ENCODE measurements at regions not wholly inside any gene's neighbourhood (a gene's known extent, or its start where the extent isn't known, plus 50 kb on each side); places are given as distances from the start of the nearest gene placed in this dataset.
"Not testable (repeated sequence)": the region's sequence is repeated elsewhere in the genome, so short reads cannot be mapped to it uniquely, and the experiment has no call there.

GRCh38 chr14:106378191-106378590 is 851.8 kb downstream of the TMEM121 start:
- peak in 2 of 12 donors; percentile 6 to 26 for TF ChIP-seq CTCF (IDR thresholded peaks at IDR 0.05)
- TF ChIP-seq POLR2A (IDR thresholded peaks at IDR 0.05): no peak
- intact Hi-C loops (cut with DNase I): no loop called here
- ATAC-seq (no peak), DNase-seq (peak in 1 of 5 donors; percentile 28)
- H3K27ac ChIP-seq: no peak overlapping the region
- H3K4me3 ChIP-seq: no peak overlapping the region
- WGBS, 4 donors: 0 to 10% (median 8%) methylated on average over 3 of the region's 3 CpGs
- H3K4me1 ChIP-seq: peaks cover 0 to 6% (median 0%) of the 10 kb centered on the region in 12 donors
- H3K9me3 ChIP-seq: no peaks in the 10 kb centered on the region
- no peaks in the 10 kb centered on the region for H3K36me3 ChIP-seq
- H3K27me3 ChIP-seq: peaks cover 0 to 25% (median 6%) of the 10 kb centered on the region in 9 donors

GRCh38 chr14:106380740-106381139 is 854.4 kb downstream of the TMEM121 start:
- Histone ChIP-seq H3K9me3 (peaks cover 0 to 4% (median 0%) of the 10 kb centered on the region in 12 donors), H3K4me3 (no peak overlapping the region), H3K27ac (no peak overlapping the region), H3K36me3 (no peaks in the 10 kb centered on the region), H3K27me3 (peaks cover 0 to 20% (median 9%) of the 10 kb centered on the region in 9 donors), H3K4me1 (no peaks in the 10 kb centered on the region)
- 59 to 69% (median 61%) methylated on average over 2 of the region's 2 CpGs for WGBS, 4 donors
- intact Hi-C loops (cut with DNase I): no loop called here
- TF ChIP-seq POLR2A (IDR thresholded peaks at IDR 0.05) (no peak), CTCF (IDR thresholded peaks at IDR 0.05) (no peak)
- DNase-seq: no peak
- ATAC-seq: no peak

GRCh38 chr14:106389186-106389585 is 862.8 kb downstream of the TMEM121 start:
- DNase-seq; H3K4me3 ChIP-seq; H3K4me1 ChIP-seq; H3K36me3 ChIP-seq; H3K27ac ChIP-seq; ATAC-seq; H3K9me3 ChIP-seq; intact Hi-C loops (cut with DNase I): not testable (repeated sequence)
- WGBS, 4 donors: 62 to 73% (median 67%) methylated on average over 9 of the region's 9 CpGs
- peaks cover 0 to 22% (median 0%) of the 10 kb centered on the region in 9 donors for H3K27me3 ChIP-seq

GRCh38 chr14:106390401-106390800 is 864.0 kb downstream of the TMEM121 start:
- no peak overlapping the region for H3K4me3 ChIP-seq
- TF ChIP-seq POLR2A (IDR thresholded peaks at IDR 0.05) (no peak), CTCF (IDR thresholded peaks at IDR 0.05) (no peak)
- intact Hi-C loops (cut with DNase I): no loop called here
- peaks cover 0 to 22% (median 0%) of the 10 kb centered on the region in 9 donors for H3K27me3 ChIP-seq
- H3K4me1 ChIP-seq: no peaks in the 10 kb centered on the region
- WGBS, 4 donors: 84 to 88% (median 85%) methylated on average over 6 of the region's 6 CpGs
- no peak for ATAC-seq
- H3K9me3 ChIP-seq: no peaks in the 10 kb centered on the region
- H3K36me3 ChIP-seq: no peaks in the 10 kb centered on the region
- no peak overlapping the region for H3K27ac ChIP-seq
- DNase-seq: no peak

- Histone ChIP-seq H3K36me3 (no peaks in the 10 kb centered on the region), H3K4me1 (no peaks in the 10 kb centered on the region), H3K4me3 (no peak overlapping the region), H3K9me3 (no peaks in the 10 kb centered on the region), H3K27ac (no peak overlapping the region), H3K27me3 (peaks cover 0 to 22% (median 0%) of the 10 kb centered on the region in 9 donors)
- WGBS, 4 donors: 63 to 70% (median 68%) methylated on average over 6 of the region's 6 CpGs
- no peak for TF ChIP-seq CTCF (IDR thresholded peaks at IDR 0.05)
- no peak for TF ChIP-seq POLR2A (IDR thresholded peaks at IDR 0.05)
- DNase-seq: no peak
- ATAC-seq: no peak
- intact Hi-C loops (cut with DNase I): no loop called here
Measured at GRCh38 chr14:106390947-106391346, 864.6 kb downstream of the TMEM121 start.

All from heart left ventricle (tissue), 16 donors.